Gastroesophageal sphincter (tissue), 3 donors: ENCODE measurements at regions not wholly inside any gene's neighbourhood (a gene's known extent, or its start where the extent isn't known, plus 50 kb on each side); places are given as distances from the start of the nearest gene placed in this dataset.

Experiments
- EP300 ChIP-seq: sonication (generic); formaldehyde crosslinking; IDR thresholded peaks from one replicate; pipeline ENCODE4 v1.6.1; 2017; ENCODE audit warnings: antibody characterized with exemption, mild to moderate bottlenecking
- TF ChIP-seq, protein P1 (sequence below), 4 experiments: fragments of 200-600 bp in 2 of 4; fragments of 450-650 bp in 2 of 4; sonication (generic) in 1 of 4; IDR thresholded peaks; one replicate each; pipeline ENCODE4 v1.5.1; 2017 to 2019; ENCODE audit warnings: antibody characterized with exemption in 4 of 4, mild to moderate bottlenecking in 2 of 4, moderate library complexity in 2 of 4

DNA sequence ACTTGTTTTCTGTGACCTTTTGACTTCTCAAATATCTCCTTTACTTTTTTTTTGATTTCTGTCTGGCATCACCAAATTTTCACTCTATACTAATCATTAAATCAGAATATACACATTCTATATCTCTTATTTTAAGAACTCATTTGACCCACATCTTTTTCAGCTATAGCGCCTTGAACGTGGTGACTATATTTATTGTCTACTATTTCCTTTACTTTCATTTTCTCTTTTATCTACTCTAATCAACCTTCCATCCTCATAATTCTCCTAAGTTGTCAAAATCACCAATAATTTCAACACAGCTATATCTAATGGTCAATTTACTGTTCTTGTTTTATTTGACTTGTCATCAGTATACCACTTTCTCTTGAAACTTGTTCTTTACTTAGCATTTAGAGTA is 119.0 kb upstream of the CBLB start:
- TF ChIP-seq, protein P1, sequence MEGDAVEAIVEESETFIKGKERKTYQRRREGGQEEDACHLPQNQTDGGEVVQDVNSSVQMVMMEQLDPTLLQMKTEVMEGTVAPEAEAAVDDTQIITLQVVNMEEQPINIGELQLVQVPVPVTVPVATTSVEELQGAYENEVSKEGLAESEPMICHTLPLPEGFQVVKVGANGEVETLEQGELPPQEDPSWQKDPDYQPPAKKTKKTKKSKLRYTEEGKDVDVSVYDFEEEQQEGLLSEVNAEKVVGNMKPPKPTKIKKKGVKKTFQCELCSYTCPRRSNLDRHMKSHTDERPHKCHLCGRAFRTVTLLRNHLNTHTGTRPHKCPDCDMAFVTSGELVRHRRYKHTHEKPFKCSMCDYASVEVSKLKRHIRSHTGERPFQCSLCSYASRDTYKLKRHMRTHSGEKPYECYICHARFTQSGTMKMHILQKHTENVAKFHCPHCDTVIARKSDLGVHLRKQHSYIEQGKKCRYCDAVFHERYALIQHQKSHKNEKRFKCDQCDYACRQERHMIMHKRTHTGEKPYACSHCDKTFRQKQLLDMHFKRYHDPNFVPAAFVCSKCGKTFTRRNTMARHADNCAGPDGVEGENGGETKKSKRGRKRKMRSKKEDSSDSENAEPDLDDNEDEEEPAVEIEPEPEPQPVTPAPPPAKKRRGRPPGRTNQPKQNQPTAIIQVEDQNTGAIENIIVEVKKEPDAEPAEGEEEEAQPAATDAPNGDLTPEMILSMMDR (IDR thresholded peaks at IDR 0.05) = no peak
- TF ChIP-seq EP300 = no peak
